ENCODE measurements at regions not wholly inside any gene's neighbourhood (a gene's known extent, or its start where the extent isn't known, plus 50 kb on each side); places are given as distances from the start of the nearest gene placed in this dataset.
A peak's percentile ranks its signal among the peaks of the same experiment; 100 is the strongest.

GRCh38 chr2:152875701-152876695 lies 157.6 kb downstream of the ARL6IP6 start:
- no peak for DNase-seq (ENCODE audit: low spot score)

GRCh38 chr2:152874955-152875354 lies 156.5 kb downstream of the ARL6IP6 start:
- no peak for DNase-seq (ENCODE audit: low spot score)

DNA sequence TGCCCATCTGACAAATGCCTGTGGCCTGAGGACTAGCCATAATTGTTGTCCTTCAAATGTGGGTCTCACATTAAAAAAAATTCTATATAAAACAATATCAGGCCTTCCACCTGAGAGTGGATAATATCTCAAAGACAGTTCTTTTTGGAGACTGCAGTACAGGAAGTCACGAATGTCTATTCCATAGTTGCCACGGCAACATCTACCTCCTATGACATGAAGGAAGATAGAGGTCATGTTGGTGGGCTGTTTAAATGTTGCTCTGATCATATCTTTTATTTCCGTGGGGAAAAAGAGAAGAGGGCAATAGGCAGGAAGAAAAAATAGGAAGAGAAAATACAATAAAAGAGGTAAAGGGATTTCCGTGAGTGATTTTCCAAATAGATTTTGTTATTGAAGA lies 151.8 kb downstream of the ARL6IP6 start:
- no peak for DNase-seq (ENCODE audit: low spot score)

DNA sequence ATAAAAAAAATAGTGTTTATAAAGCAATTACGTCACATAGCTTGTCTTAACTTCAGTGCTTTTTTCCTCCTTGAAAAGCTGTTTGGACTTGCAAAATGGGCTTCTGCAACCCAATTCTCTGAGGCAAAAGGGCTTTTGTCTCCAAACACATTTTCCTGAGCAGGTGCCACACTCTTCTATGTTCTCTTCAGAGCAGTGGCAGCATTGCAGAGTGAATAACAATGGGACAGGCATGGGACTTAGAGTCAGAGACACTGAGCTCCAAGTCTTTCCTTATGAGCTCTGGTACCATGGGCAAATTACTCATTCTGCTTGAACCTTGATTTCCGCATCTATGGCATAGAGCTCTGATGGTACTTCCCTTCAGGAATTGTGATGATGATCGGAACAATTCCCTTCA lies 149.0 kb downstream of the ARL6IP6 start:
- no peak for DNase-seq (ENCODE audit: low spot score)

GRCh38 chr2:152864601-152865149 lies 146.3 kb downstream of the ARL6IP6 start:
- no peak for DNase-seq (ENCODE audit: low spot score)

GRCh38 chr2:152863826-152864225 lies 145.4 kb downstream of the ARL6IP6 start:
- DNase-seq (ENCODE audit: low spot score): no peak

- DNase-seq (ENCODE audit: low spot score): peak; percentile 22
Observed at GRCh38 chr2:152861349-152861942, 143.0 kb downstream of the ARL6IP6 start.

DNA sequence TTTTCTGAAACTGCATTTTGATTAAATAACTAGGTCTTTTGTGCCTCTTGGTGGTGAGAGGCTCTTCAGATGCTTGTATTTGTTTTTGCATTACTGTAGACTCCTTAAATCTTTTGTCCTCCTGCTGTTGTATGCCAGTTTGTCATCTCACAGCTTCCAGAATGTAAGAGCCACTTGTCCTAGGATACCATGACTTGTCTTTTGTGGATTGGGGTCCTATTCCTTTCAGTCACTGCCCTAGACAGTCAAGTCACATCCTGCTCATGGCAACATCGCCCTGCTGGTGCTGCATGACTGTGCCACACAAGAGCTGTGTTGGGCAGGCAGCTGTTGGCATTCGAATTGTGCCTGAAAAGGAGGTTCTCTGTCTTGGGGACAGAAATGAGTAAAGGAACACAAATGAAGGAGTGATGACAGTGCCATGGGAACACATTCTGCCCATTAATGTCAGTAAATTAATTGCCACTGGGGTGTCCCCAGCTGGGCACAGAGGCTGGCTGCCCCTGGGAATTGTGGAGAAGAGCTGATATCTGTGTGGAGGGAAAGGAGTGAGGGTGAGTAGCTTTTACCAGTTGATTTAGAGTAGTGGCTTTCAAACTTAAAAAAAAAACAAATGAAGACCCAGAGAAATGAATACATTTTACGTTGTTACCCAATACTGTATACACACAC lies 140.3 kb downstream of the ARL6IP6 start:
- no peak for DNase-seq (ENCODE audit: low spot score)

GRCh38 chr2:152846697-152847470 lies 128.5 kb downstream of the ARL6IP6 start:
- DNase-seq (ENCODE audit: low spot score): no peak

DNA sequence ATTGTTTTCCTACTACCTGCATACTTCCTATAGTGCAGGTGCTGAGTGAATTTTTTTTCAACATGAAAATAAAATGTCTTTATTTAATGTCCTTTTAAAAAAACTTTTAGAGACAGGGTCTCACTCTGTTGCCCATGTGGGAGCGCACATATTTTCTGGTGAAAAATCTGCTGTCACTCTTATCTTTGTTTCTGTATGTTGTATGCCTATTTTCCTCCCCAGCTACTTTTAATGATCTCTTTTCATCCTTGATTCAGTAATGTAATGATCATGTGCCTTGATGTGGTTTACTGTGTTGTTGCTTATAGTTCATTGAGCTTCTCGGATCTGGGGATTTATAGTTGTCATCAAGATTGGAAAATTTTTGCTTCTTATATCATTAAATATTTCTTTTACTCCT lies 117.3 kb downstream of the ARL6IP6 start:
- no peak for DNase-seq (ENCODE audit: low spot score)

DNA sequence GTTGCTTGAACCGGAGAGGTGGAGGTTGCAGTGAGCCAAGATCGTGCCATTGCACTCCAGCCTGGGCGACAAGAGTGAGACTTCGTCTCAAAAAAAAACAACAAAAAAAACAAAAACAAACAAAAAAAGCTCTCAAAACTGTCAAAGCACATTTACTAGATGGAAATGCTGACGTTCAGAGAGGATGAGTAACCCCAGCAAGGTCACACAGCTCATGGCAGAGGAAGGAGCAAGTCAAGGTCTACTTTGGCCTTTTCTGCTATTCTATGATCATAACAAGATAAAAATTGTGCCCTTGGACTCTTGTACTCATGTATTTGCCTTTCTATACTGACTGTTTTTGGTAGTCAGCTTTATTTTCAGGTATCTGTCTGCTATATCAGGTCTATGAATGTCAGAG lies 109.5 kb downstream of the ARL6IP6 start:
- no peak for DNase-seq (ENCODE audit: low spot score)

GRCh38 chr2:152826581-152827279 lies 108.3 kb downstream of the ARL6IP6 start:
- DNase-seq (ENCODE audit: low spot score): no peak

DNA sequence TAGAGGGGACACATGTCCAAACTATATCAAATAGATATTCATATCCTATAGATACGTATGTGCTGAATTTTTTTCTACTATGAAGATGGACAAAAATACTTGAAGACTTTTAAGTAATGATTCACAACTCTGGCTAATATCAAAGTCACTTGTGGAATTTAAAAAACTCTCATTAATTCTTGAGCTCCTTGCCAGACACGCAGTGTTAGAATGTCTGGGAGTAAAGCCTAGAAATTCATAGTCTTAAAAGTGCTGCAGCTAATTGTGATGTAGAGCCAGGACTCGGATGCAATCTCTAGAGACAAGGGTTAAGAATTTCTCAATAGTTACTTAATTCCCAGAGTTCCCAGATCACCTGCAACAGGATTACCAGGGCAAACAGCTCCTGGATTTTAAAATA lies 107.4 kb downstream of the ARL6IP6 start:
- no peak for DNase-seq (ENCODE audit: low spot score)

DNA sequence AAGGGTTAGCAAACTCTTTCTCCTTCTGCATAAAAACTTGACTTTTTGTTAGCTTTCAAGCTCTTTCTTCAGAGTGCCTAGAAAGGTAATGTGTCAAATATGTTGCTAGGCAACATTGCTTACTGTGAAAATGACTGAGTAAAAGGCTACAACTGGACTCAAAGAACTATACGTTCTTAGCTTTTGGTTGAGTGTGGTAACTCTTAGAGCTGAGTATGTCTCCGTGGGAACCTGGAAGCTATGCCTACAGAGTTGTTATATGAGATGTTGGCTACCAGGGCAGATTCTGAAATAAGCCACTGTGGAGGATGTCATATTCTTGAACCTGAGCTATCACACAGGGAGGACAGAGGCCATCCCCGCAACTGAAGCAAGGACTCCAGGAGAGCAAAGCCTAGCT lies 105.5 kb downstream of the ARL6IP6 start:
- DNase-seq (ENCODE audit: low spot score): no peak

DNA sequence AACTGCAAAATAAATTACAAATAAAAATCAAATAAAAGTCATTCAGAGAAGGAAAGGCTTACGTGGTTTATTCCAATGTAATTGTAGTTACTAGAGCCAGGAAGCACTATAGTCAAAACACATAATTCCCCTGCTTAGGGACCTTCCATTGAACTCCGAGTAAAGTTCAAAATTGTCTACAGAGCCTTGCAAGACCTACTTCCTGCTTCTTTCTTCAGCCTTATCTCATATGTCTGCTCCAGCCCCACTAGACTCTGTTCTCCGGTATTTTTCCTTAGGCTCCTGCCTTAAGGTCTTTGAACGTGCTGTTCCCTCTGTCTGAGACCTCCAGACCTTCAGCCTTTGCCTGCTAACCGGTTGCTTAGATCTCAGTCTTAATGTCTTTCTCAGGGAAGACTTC lies 104.3 kb downstream of the ARL6IP6 start:
- DNase-seq (ENCODE audit: low spot score): no peak

DNA sequence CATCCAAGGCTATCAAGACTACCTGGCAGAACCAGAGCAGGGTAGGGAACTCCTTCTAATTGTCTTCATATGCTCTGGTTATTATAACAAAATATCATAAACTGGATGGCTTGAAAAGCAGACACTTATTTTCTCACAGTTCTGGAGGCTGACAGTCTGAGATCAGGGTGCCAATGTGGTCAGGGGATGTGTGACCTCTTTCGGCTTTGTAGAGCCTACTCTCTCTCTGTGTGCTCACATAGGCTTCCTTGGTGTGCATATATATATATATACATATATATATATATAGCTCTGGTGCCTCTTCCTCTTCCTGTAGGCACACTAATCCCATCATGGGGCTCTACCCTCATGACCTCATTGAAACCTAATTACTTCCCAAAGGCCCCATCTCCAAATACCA lies 101.6 kb downstream of the ARL6IP6 start:
- no peak for DNase-seq (ENCODE audit: low spot score)

- no peak for DNase-seq (ENCODE audit: low spot score)
Observed at GRCh38 chr2:152815634-152816257, 97.3 kb downstream of the ARL6IP6 start.

- DNase-seq (ENCODE audit: low spot score): no peak
Observed at GRCh38 chr2:152814475-152815030, 96.1 kb downstream of the ARL6IP6 start.

DNA sequence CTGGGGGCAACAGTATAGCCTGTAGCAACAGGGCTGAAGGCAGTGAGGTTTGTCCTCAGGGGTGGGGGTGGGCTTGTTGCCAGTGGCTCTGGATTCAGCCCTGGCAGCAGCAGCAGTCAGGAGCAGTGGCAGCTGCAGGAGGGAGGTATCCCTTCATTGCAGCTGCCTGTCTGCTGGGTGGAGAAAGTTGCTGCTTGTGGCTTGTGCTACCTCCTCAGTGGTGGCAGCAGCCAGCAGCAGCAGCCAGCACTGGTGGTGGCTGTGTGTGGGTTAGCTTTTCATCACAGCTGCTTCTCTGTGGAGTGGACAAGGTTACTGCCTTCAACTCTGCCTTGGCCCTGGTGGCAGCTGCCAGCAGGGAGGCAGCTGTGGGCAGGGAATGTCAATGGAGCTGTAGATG lies 94.9 kb downstream of the ARL6IP6 start:
- no peak for DNase-seq (ENCODE audit: low spot score)

All from cerebellar cortex (tissue), 1 donor.